Pons (tissue), 1 donor: ENCODE measurements at regions not wholly inside any gene's neighbourhood (a gene's known extent, or its start where the extent isn't known, plus 50 kb on each side); places are given as distances from the start of the nearest gene placed in this dataset.
"Not testable (repeated sequence)": the region's sequence is repeated elsewhere in the genome, so short reads cannot be mapped to it uniquely, and the experiment has no call there.

Source experiments
- DNase-seq: peaks from one replicate; pipeline ENCODE4 v3.0.0-alpha.2; 2016; ENCODE audit warnings: low spot score

DNA sequence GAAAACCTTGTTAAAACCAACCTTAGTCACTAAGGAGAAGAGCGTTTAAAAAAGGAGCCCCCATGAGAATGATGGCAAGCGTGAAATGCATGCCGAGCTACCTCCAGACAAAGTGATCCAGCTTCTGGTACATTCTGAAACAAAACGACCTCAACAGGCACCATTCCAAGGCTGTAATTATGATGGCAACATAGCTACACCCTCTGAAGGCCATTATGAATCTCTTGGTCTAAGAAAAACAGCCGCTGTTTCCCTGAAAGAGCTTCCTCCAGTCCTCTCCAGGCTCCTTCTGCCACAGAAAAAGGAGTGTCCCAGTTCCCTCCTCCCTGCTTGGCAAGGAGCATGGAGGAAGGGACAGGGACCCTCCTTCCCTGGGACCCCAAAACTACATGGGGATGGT, 50.0 kb upstream of the ABLIM1 start:
- DNase-seq, result no peak

DNA sequence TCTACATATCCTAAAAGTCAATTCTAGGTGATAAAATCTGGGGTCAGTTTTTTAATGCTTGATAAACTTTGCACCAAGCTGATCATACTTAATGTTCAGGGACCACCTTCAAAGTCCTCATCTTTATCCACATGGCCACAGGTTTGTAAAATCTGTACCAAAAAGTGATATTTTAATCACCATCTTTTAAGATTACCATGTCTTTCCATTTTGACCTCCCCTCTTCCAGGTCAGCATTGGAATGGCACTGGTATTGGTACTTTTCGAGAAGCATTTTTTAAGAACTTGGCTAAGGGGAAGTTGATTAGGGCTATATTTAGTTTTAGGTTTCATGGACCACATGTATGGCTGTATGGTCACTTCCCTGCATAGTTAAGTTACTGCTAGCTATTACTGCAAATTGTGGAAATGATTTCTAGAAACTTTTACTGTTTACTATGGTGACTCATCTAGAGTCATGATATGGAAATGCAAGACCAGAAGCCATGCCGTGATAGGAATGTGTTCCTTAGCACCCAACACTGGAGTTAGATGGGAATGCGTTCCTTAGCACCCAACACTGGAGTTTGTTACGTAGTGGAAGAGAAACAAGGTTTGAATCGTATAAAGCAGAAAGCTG, 50.8 kb upstream of the ABLIM1 start:
- DNase-seq, result no peak

DNA sequence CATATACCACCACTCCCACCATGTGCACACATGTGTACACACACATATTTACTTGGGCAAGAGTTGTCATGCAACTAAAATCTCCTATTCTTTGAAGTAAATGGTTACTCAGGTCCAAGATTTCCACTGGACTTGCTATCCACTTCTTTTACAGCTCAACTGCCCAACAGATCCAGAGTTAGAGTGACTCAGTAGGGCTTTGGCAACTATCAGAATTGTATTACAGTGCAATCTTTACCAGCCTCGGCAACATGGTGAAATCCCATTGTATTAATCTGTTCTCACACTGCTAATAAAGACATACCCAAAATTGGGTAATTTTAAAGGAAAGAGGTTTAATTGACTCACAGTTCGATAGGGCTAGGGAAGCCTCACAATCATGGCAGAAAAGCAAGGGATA, 51.9 kb upstream of the ABLIM1 start:
- DNase-seq, result no peak

DNA sequence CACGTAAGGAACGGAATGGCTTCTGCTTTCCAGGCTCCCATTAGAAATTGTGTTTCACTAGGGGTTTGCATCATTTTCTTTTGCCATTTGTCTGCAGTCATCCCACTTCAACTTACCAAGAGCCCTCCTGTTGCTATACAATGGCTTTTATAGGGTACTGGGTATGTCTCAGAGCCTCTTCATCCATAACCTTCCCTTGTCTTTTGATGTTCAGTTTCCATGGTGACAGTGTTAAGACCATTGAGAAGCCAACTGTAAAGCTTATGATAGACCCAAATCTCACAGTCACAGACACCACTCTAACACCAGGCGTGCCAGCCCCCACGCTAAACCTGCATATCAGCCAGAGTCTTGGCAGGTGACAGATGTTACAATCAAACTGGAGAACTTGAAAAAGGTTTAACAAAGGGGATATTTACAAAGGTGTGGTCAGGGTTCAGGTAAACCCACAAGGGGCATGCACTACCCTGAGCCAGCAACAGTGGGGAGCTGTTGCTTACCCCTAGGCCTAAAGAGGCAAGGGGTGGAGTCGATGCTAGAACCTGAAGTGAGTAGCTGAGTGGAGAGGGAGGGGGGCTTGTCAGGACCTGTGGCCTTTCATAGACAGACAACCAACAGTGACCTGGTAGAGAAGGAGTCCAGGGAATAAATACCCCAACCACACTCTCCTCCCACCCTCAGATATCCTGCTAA, 53.2 kb upstream of the ABLIM1 start:
- DNase-seq, result no peak

DNA sequence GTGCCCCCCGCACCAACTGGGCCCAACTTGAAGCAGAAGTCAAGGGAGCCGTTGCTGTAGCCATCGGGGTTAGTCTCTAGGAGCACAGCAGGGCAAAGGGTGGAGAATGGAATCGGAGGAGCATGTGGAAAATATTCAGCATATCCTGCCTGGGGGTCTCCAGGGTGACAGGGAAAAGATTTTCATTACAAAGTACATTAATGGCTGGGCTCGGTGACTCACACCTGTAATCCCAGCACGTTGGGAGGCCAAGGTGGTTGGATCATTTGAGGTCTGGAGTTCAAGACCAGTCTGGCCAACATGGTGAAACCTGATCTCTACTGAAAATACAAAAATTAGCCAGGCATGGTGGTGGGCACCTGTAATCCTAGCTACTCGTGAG, 53.8 kb upstream of the ABLIM1 start:
- no peak for DNase-seq

DNA sequence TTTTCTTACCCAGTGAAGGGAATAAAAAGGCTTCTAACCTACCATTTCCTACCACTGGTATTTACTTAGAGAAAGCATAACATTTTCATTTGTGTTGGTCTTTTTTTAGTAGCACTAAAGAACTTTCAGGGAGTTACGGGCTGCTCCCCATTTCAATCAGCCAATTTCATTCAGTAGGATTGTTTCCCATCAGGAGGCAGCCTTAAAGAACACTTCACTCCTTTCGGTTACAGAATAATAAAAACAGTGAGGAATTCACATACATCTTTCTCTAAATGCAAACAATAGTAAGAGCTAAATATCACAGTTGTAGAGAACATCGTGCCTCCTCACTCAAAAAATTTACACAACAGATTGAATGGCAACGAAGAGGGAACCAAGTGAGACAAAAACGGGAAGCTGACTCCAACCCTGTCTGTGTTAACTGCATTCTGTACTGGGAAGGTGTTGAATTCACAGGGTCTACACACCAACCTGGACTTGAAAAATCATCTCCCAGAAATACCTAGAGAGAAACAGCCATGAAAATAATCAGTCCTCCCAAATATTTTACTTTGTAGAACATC, 55.5 kb upstream of the ABLIM1 start:
- DNase-seq, result no peak

DNA sequence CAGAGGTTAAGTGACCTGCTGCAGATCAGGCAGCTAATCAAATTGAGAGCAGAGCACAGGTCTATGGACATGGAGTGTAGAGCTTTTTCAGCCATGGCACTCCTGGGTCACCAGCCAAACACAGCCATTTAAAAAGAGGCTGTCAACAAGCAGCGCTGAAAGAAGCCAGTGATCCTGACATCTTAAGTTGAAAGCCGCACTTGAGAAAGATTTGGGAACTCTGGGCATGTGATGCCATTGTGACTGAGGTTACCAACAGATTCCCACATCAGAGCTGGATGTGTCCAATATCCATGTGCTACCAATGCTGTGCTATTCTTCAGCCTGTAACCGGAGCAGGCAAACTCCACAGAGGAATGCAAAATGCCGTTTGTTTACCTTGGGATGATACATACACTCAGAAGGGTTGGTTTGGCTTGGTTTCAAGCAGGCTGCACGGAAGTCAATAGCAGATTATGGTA, 56.2 kb upstream of the ABLIM1 start:
- peak; percentile 53 for DNase-seq

DNA sequence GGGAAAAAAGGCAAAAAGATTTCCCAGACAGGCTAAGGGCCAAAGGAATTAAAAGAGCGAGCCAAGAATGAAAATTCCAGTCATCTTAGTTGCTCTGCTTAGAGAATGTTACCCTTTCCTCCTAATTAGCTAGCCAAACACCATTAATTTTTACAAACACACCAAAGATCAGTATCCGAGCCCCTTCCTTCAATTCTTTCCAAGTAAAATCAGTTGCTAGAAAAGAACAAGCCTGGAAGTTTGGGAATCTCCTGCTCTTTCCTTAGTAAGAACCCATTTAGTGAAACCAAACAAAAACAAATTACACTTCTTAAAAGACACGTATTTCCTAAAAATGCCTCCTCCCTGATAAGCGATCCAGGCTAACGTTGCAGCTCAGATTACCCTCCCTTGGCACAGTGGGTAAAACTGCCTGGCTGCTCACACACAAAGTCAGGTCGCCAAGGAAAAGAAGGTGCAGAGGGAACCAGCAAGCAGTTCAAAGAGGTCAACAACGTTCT, 57.1 kb upstream of the ABLIM1 start:
- no peak for DNase-seq

DNA sequence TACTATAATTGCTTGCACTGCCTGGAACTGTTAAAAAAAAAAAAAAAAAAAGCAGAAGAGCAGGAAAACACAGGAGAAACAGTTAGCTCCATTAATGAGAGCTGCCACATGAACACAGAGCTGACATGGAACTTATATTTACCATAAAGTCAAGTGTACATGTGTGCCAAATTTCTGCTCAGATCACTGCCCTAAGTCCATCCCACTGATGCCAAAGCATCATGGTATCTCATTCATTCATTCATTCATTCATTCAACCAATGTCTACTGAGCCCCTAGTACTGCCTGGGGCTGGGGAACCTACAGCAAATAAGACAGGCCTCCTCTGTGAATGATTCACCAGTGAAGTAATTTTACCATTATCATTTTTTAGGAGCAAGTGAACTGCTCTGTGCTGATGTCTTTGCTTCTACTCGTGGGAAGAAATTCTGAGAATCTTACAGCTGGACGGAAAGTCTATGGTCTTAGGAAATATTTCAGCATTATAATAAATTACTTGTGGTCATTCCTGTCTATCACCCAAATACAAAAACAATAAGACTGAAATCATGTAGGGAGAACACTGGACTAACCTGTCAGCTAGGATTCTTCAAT, 58.8 kb upstream of the ABLIM1 start:
- DNase-seq, result no peak

DNA sequence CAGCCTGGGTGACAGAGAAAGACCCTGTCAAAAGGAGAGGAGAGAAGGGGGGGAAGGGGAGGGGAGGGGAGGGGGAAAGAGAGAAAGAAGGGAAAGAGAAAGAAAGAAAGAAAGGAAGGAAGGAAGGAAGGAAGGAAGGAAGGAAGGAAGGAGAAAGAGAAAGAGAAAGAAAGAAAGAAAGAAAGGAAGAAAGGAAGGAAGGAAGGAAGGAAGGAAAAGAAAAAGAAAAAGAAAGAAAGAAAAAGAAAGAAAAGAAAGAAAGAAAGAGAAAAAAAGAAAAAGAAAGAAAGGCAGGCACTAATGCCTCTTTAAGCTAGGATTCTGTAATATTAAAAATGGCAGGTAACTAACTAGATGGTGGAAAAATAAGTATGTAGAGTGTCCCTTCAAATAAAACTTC, 59.8 kb upstream of the ABLIM1 start:
- not testable (repeated sequence) for DNase-seq

DNA sequence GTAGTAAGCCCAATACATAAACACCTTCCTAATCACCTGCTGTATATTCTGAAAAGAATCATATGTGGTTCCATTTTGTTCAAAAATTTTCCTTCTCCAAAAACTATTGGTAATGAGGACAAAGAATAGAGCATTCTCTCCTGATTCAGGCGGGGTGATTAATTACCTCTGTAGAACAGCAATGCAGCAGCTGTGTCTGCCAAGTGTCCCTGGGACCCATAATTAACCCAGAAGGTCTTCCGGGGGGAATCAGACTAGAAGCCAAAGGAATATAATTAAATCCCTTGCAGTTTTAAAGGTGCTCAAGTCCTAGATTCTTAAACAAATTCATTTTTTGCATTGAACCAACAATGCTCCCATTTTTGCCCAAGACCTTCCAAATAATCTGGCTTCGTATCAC, 60.3 kb upstream of the ABLIM1 start:
- DNase-seq, result no peak

DNA sequence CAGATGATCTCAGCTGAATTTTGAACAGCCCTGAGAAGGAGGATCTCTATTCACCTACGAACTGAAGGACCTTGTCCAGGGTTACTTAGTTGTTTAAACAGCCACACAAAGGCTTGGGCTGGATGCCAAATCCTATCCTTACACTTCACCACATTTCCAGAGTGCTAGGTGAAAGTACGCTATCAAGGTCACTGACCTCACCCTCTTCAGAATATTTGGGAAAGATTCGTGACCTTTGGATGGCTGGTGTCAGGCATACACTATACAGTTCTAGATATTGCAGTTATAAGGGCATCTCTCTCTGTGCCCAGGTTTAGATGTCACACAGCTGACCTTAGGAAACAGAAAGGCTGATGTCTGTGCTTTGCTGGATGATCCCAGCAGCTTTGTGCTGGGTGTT, 61.2 kb upstream of the ABLIM1 start:
- no peak for DNase-seq

DNA sequence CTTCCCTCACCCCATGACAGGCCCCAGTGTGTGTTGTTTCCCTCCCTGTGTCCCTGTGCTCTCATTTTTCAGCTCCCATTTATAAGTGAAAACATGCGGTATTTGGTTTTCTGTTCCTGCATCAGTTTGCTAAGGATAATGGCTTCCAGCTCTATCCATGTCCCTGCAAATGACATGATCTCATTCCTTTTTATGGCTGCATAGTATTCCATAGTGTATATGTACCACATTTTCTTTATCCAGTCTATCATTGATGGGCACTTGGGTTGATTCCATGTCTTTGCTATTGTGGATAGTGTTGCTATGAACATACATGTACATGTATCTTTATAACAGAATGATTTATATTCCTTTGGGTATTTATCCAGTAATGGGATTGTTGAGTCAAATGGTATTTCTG, 61.9 kb upstream of the ABLIM1 start:
- not testable (repeated sequence) for DNase-seq

DNA sequence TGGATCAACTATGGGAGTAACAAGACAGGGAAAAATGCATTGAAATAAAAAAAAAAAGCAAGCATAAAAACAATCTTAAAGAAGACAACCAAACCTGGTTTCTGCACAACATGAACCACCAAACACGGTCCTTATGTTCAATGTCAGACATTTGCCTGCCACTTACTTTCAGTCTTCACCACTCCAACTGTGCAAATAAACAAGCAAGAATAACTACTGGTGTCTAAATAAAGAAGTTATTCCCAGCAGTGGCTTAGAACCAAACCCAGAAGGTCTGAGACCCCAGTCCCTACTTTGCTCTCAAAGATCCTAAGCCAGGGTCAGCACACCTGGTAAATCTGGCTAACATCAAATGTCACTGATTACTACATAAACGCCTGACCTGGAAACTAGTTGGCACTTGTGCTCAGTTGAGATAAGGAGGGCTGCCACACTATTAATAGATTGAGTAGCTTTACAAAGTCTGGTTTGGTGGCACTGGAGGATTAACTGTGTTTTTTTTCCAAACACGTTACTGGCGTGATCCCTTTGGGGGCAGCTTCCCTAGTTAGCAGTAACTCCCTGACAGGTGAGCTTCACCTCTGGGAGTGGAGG, 62.7 kb upstream of the ABLIM1 start:
- no peak for DNase-seq

DNA sequence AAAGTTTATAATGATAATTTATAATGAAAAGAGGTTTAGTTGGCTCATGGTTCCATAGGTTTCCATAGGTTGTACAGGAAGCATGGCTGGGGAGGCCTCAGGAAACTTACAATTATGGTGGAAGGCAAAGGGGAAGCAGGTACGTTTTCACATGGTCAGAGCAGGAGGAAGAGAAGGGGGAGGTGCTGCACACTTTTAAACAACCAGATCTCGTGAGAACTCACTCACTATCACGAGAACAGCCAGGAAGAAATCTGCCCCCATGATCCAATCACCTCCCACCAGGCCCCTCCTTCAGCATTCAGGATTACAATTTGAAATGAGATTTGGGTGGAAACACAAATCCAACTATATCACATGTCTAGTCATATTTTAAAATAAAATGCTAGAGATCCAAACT, 64.1 kb upstream of the ABLIM1 start:
- DNase-seq, result not testable (repeated sequence)

DNA sequence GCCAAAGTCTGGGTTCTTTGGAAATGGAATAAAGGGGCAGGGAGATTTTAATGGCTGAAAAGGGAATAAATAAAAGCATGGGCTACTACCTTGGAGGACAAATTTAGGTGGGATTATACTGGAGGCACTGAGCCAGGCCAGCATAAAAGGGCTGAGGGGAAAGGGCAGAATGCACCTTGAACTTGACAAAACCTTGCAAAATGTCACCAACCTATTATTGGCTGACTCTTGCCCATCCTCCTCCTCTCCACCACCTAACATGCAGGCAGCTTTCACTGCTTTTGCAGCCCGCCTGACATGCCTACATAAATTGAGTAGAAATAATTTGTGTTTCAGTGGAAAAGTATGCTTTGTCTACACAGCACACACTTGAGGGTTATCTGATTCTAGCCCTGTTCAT, 65.3 kb upstream of the ABLIM1 start:
- no peak for DNase-seq

DNA sequence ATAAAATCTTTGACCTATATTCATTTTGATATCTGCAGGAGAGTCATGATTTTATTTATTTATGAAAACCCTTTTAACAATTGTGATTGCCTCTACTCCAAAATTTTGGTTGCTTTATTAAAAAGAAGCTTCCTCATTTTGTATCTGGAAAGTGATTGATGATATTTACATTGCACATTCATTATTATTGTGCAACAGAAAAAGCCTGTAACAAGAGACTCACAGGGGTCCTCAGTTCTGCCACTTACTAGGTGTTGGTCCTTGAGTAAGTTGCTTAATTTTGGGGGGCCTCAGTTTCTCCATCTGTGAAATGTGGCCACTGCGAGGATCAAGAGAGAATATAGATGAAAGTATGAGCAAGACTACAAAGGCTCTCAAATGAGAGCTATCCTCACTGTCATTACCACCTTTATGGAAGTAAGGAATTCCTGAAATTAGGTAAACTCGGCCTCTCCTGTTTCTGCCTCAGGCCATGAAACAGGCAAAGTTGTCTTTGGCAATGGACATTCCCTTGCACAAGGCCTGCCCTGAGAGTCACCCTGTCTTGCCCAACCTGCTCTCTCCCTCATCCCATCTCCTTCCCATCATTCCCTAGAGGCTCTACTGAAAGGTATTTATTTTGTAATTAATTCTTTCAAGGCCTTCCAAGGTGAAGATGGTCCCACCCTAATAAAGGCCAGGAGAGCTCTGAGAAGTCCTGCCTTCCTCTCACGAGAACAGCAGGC, 66.1 kb upstream of the ABLIM1 start:
- no peak for DNase-seq

DNA sequence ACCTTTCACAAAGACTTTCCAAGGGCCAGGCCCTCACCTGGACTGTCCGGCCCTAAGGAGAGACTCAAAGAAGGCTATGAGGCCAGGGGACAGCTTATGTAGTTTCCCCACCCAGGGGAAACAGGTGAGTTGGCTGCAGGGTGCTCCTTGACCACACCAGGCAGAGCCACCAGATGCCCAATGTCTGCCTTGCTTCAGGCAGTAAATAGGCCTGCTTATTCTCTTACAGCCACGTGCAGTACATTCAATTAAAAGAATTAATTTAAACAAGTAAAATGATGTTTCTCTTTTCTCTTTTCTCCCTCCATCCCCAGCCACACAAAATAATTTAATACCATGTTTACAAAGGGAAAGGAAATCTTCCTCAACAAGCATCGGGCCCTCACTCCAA, 66.6 kb upstream of the ABLIM1 start:
- DNase-seq, result no peak

DNA sequence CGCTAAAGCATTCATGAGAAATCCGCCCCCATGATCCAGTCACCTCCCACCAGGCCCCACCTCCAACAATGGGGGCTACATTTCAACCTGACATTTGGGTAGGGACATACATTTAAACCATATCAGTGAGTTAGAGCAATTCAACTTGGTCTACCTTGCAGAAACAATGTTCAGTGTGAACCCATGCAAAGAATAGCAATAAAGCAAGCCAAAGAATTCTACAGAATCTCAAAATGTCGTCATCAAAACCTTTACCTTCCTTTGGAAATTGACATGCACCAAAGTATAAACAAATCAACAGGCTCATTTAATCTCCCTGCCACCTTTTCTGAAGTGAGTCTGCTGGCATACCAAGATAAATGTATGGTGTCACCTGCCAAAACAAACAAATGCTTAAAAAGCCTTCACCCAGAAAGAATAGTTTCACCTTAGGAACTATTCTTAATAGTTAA, 68.8 kb upstream of the ABLIM1 start:
- DNase-seq, result no peak

DNA sequence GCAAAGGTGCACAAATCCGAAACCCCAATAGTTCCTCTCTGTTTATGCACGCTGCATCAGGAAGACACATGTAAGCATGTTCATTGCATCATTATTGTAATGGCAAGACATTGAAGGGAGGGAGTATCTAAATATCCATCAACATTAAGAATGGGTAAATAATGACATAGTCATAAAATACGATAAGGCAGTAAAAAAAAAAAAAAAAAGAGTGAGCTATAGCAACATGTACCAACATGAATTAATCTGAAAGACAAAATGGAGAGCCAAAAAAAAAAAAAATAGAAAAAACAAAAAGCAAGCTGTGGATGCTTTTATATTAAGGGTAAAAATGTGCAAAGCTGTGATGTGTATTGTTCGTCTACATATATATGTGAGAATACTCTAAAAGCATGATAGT, 70.2 kb upstream of the ABLIM1 start:
- DNase-seq, result no peak

DNA sequence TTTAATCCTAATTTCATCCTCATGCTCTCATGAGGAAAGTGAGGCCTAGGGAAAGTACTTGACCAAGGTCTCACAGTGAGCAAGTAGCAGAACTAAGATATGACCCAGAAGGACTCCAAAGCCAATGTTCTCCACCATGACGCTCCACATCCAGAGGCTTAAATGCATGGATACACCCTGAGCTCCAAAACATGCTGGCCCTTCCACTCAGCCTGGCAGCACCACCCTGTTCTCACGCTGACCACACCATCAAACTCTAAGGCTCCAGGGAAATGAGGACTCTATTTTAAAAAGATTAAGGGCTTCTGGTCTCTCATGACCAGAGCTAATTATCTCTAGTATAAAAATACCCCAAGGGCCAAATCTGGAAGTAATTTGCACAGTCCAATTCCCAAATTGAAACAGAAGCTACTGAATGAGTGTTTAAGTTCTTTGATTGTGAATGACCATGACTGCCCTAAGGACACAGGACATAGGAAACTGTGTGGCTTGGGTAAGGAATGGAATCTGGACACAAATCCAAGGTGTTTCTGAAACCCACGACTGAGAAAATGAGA, 71.1 kb upstream of the ABLIM1 start:
- DNase-seq, result no peak

DNA sequence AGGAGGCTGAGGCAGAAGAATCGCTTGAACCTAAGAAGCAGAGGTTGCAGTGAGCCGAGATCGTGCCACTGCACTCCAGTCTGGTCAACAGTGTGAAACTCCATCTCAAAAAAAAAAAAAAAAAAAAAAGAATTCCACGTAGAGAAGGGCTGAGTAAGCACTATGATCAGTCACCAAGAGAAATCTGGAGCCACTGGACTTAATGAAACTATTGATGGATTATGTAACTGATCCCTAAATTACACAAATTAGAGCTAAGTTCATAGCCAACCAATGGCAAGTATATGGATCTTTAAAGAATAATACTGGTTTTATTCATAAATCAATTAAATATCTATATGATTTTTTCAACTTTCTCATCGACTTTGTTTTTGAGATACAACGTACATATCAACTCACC, 72.2 kb upstream of the ABLIM1 start:
- DNase-seq, result no peak
